Smooth muscle cell (in vitro differentiated cells): ENCODE measurements at regions not wholly inside any gene's neighbourhood (a gene's known extent, or its start where the extent isn't known, plus 50 kb on each side); places are given as distances from the start of the nearest gene placed in this dataset.

ENCODE experiments used
- DNase-seq: peaks from one replicate; lab custom pipeline; 2025; ENCODE audit not compliant: unreplicated experiment; lab: John Stamatoyannopoulos, UW
- H2AFZ ChIP-seq: fragments of 200-600 bp; sonication (generic); 2 replicates; pipeline ENCODE4 v1.6.0; 2016; ENCODE audit warnings: antibody characterized with exemption, low read depth, mild to moderate bottlenecking
- H3F3A ChIP-seq: fragments of 200-600 bp; sonication (generic); 2 replicates; pipeline ENCODE4 v1.6.0; 2017; ENCODE audit warnings: antibody characterized with exemption, low read depth
- H3K27ac ChIP-seq: fragments of 200-600 bp; sonication (generic); 2 replicates; pipeline ENCODE4 v1.5.1; 2016; ENCODE audit warnings: low read depth, mild to moderate bottlenecking
- H3K27me3 ChIP-seq: fragments of 200-600 bp; sonication (generic); 2 replicates; pipeline ENCODE4 v1.6.1; 2016; ENCODE audit warnings: low read depth, mild to moderate bottlenecking
- H3K36me3 ChIP-seq: fragments of 200-600 bp; sonication (generic); 2 replicates; pipeline ENCODE4 v1.5.1; 2016; ENCODE audit warnings: low read depth
- H3K4me1 ChIP-seq: fragments of 200-600 bp; sonication (generic); 2 replicates; pipeline ENCODE4 v1.5.1; 2016; ENCODE audit warnings: low read depth
- H3K4me2 ChIP-seq: fragments of 200-600 bp; sonication (generic); 2 replicates; pipeline ENCODE4 v1.6.0; 2016; ENCODE audit warnings: mild to moderate bottlenecking
- H3K4me3 ChIP-seq: fragments of 200-600 bp; sonication (generic); 2 replicates; pipeline ENCODE4 v1.5.1; 2016; ENCODE audit warnings: mild to moderate bottlenecking
- H3K79me2 ChIP-seq: fragments of 200-600 bp; sonication (generic); 2 replicates; pipeline ENCODE4 v1.6.0; 2016; ENCODE audit warnings: low read depth, mild to moderate bottlenecking
- H3K9ac ChIP-seq: fragments of 200-600 bp; sonication (generic); 2 replicates; pipeline ENCODE4 v1.6.0; 2016; ENCODE audit warnings: low read depth
- H3K9me3 ChIP-seq: fragments of 200-600 bp; sonication (generic); replicated peaks from 2 replicates; pipeline ENCODE4 v1.5.1; 2016; ENCODE audit warnings: low read depth
- H4K20me1 ChIP-seq: fragments of 200-600 bp; sonication (generic); 2 replicates; pipeline ENCODE4 v1.6.0; 2016; ENCODE audit warnings: low read depth
- WGBS: methylation state at CpG from one replicate; pipeline ENCODE4 v1.1.7; 2016; ENCODE audit warnings: low lambda C conversion rate; 5-methylcytosine and 5-hydroxymethylcytosine counted together
- TF ChIP-seq, protein P1 (sequence below): fragments of 200-600 bp; sonication (generic); IDR thresholded peaks from 2 replicates; pipeline ENCODE4 v1.5.1; 2017; ENCODE audit warnings: borderline replicate concordance, mild to moderate bottlenecking, antibody characterized with exemption; ENCODE audit not compliant: insufficient read depth, poor library complexity, severe bottlenecking

DNA sequence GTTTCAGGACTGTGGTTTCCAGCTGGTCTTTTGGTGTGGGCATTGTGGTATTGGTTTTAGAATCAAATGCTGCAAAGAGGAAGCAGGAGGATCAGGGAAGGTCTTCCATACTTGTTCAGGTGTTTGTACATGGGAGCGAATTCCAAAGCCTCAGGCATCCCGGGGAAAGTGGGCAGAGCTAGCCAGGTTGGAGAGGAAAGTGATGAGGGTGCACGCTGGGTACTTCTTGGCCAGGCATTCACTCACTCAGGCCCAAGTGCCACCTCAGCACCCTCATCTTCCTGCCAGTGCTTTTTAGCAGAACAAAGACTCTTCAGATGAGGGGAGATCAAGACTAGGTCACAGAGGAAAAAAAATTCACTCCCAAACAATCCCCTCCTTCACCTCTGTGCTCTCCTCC lies 241.1 kb upstream of the TBX18 start:
- TF ChIP-seq, protein P1, sequence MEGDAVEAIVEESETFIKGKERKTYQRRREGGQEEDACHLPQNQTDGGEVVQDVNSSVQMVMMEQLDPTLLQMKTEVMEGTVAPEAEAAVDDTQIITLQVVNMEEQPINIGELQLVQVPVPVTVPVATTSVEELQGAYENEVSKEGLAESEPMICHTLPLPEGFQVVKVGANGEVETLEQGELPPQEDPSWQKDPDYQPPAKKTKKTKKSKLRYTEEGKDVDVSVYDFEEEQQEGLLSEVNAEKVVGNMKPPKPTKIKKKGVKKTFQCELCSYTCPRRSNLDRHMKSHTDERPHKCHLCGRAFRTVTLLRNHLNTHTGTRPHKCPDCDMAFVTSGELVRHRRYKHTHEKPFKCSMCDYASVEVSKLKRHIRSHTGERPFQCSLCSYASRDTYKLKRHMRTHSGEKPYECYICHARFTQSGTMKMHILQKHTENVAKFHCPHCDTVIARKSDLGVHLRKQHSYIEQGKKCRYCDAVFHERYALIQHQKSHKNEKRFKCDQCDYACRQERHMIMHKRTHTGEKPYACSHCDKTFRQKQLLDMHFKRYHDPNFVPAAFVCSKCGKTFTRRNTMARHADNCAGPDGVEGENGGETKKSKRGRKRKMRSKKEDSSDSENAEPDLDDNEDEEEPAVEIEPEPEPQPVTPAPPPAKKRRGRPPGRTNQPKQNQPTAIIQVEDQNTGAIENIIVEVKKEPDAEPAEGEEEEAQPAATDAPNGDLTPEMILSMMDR: no peak
- Histone ChIP-seq H2AFZ (no peak overlapping the region), H3K9me3 (no peaks in the 10 kb centered on the region), H3K79me2 (no peaks in the 10 kb centered on the region), H3K27ac (no peak overlapping the region), H3K4me1 (peaks cover 12% of the 10 kb centered on the region), H3F3A (no peaks in the 10 kb centered on the region), H4K20me1 (no peaks in the 10 kb centered on the region), H3K4me2 (no peak overlapping the region), H3K27me3 (no peaks in the 10 kb centered on the region), H3K36me3 (no peaks in the 10 kb centered on the region), H3K4me3 (no peak overlapping the region), H3K9ac (no peak overlapping the region)
- no peak for DNase-seq
- 91% methylated on average over 3 of the region's 3 CpGs for WGBS

- Histone ChIP-seq H3K4me1 (peaks cover 12% of the 10 kb centered on the region), H3K27me3 (no peaks in the 10 kb centered on the region), H3K4me2 (no peak overlapping the region), H3K36me3 (no peaks in the 10 kb centered on the region), H3K79me2 (no peaks in the 10 kb centered on the region), H2AFZ (no peak overlapping the region), H4K20me1 (no peaks in the 10 kb centered on the region), H3K27ac (no peak overlapping the region), H3F3A (no peaks in the 10 kb centered on the region), H3K4me3 (no peak overlapping the region), H3K9me3 (no peaks in the 10 kb centered on the region), H3K9ac (no peak overlapping the region)
- 92% methylated on average over 2 of the region's 2 CpGs for WGBS
- TF ChIP-seq, protein P1: no peak
- DNase-seq: no peak
These were observed 240.1 kb upstream of the TBX18 start for GRCh38 chr6:85004361-85004995.

DNA sequence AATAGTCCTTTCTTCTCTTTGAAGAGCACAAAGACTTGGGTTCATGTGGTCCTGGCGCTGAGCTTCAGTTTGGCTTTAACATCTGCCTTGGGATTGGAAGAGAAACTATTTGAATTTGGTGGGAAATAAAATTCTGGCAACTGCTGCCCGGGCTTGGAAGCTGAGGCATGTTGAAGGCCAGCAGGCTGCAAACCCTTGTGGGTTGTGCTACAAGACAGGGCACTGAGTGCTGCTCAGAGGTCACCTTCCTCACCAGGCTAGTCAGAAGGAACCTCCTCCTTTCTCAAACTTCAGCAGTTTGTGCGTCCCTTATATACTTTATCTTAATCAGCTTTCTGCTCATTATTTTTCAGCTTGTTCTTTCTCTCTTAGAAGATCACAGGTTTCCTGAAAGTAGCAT lies 238.4 kb upstream of the TBX18 start:
- no peak overlapping the region for H3K4me2 ChIP-seq
- no peak overlapping the region for H3K9ac ChIP-seq
- H3K27me3 ChIP-seq: no peaks in the 10 kb centered on the region
- WGBS: 92% methylated on average over 3 of the region's 3 CpGs
- no peak overlapping the region for H3K4me3 ChIP-seq
- no peak overlapping the region for H3K27ac ChIP-seq
- no peaks in the 10 kb centered on the region for H4K20me1 ChIP-seq
- no peak overlapping the region for H2AFZ ChIP-seq
- DNase-seq: no peak
- H3K36me3 ChIP-seq: no peaks in the 10 kb centered on the region
- TF ChIP-seq, protein P1: no peak
- peaks cover 12% of the 10 kb centered on the region for H3K4me1 ChIP-seq
- H3F3A ChIP-seq: no peaks in the 10 kb centered on the region
- no peaks in the 10 kb centered on the region for H3K9me3 ChIP-seq
- no peaks in the 10 kb centered on the region for H3K79me2 ChIP-seq

GRCh38 chr6:85000001-85000400 lies 235.6 kb upstream of the TBX18 start:
- Histone ChIP-seq H3F3A (no peaks in the 10 kb centered on the region), H4K20me1 (no peaks in the 10 kb centered on the region), H3K4me1 (no peaks in the 10 kb centered on the region), H3K27ac (no peak overlapping the region), H3K4me2 (no peak overlapping the region), H2AFZ (no peak overlapping the region), H3K36me3 (no peaks in the 10 kb centered on the region), H3K27me3 (no peaks in the 10 kb centered on the region), H3K9me3 (no peaks in the 10 kb centered on the region), H3K9ac (no peak overlapping the region), H3K4me3 (no peak overlapping the region), H3K79me2 (no peaks in the 10 kb centered on the region)
- 88% methylated on average over 2 of the region's 2 CpGs for WGBS
- TF ChIP-seq, protein P1: no peak
- DNase-seq: no peak
